A549 (cell line): ENCODE measurements at regions not wholly inside any gene's neighbourhood (a gene's known extent, or its start where the extent isn't known, plus 50 kb on each side); places are given as distances from the start of the nearest gene placed in this dataset.

Experiments used
- BHLHE40 ChIP-seq: IDR thresholded peaks from 2 replicates; pipeline ENCODE4 v1.6.1; 2012; ENCODE audit warnings: low read depth, low read length, inconsistent platforms
- CEBPB ChIP-seq, 2 experiments: fragments of >200 bp in 1 of 2; sonication (Bioruptor Twin) in 1 of 2; formaldehyde crosslinking in 1 of 2; IDR thresholded peaks; 2 replicates each; pipeline ENCODE4 v1.6.1; 2012 to 2016
- EP300 ChIP-seq, 2 experiments: fragments of >200 bp; sonication (Bioruptor Twin); formaldehyde crosslinking; IDR thresholded peaks; 2 replicates in 1 of 2; 3 replicates in 1 of 2; pipeline ENCODE4 v1.6.1; 2016 to 2017
- KDM5A ChIP-seq: fragments of 200-600 bp; sonication (generic); IDR thresholded peaks from 2 replicates; pipeline ENCODE4 v1.6.1; 2016; ENCODE audit warnings: antibody characterized with exemption, mild to moderate bottlenecking
- PHF8 ChIP-seq: fragments of 200-600 bp; sonication (generic); IDR thresholded peaks from 2 replicates; pipeline ENCODE4 v1.6.1; 2016; ENCODE audit warnings: low read depth, mild to moderate bottlenecking, antibody characterized with exemption, moderate library complexity, borderline replicate concordance
- POLR2A ChIP-seq: IDR thresholded peaks from 2 replicates; pipeline ENCODE4 v1.6.1; 2012; ENCODE audit warnings: mild to moderate bottlenecking, low read length
- RNF2 ChIP-seq: fragments of 200-600 bp; sonication (generic); IDR thresholded peaks from 2 replicates; pipeline ENCODE4 v1.6.1; 2016; ENCODE audit warnings: low read depth, mild to moderate bottlenecking, antibody characterized with exemption, moderate library complexity, borderline replicate concordance
- TF ChIP-seq, protein P1 (sequence below): fragments of >200 bp; sonication (Bioruptor Twin); formaldehyde crosslinking; IDR thresholded peaks from 3 replicates; pipeline ENCODE4 v1.5.1; 2016
- TF ChIP-seq, protein P2 (sequence below): IDR thresholded peaks from 2 replicates; pipeline ENCODE4 v1.6.1; 2012
- TF ChIP-seq, protein P3 (sequence below): fragments of >200 bp; sonication (Bioruptor Twin); formaldehyde crosslinking; IDR thresholded peaks from 2 replicates; pipeline ENCODE4 v1.6.1; 2016
- TF ChIP-seq, protein P4 (sequence below): fragments of 200-600 bp; sonication (generic); IDR thresholded peaks from 2 replicates; pipeline ENCODE4 v1.6.1; 2016; ENCODE audit warnings: antibody characterized with exemption, mild to moderate bottlenecking, moderate library complexity
- TF ChIP-seq, protein P5 (sequence below): fragments of 450-650 bp; IDR thresholded peaks from 2 replicates; pipeline ENCODE4 v1.6.1; 2014; ENCODE audit warnings: antibody characterized with exemption
- TF ChIP-seq, protein P6 (sequence below): fragments of >200 bp; sonication (Bioruptor Twin); formaldehyde crosslinking; IDR thresholded peaks from 3 replicates; pipeline ENCODE4 v1.6.1; 2016

DNA sequence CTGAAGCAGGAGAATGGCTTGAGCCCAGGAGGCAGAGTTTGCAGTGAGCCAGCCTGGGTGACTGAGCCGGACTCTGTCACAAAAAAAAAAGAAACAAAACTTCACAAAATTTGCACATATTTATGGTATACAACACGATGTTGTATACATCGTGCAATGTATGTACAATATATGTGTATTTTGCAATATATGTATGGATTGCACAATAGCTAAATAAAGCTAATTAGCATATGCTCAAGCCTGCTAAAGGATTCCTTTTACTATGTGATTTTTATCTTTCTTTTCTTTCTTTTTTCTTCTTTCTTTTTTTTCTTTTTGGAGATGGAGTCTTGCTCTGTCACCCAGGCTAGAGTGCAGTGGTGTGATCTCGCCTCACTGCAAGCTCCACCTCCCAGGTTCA is 368.0 kb upstream of the FAM98A start:
- TF ChIP-seq, protein P1, sequence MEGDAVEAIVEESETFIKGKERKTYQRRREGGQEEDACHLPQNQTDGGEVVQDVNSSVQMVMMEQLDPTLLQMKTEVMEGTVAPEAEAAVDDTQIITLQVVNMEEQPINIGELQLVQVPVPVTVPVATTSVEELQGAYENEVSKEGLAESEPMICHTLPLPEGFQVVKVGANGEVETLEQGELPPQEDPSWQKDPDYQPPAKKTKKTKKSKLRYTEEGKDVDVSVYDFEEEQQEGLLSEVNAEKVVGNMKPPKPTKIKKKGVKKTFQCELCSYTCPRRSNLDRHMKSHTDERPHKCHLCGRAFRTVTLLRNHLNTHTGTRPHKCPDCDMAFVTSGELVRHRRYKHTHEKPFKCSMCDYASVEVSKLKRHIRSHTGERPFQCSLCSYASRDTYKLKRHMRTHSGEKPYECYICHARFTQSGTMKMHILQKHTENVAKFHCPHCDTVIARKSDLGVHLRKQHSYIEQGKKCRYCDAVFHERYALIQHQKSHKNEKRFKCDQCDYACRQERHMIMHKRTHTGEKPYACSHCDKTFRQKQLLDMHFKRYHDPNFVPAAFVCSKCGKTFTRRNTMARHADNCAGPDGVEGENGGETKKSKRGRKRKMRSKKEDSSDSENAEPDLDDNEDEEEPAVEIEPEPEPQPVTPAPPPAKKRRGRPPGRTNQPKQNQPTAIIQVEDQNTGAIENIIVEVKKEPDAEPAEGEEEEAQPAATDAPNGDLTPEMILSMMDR, result no peak
- TF ChIP-seq, protein P2, sequence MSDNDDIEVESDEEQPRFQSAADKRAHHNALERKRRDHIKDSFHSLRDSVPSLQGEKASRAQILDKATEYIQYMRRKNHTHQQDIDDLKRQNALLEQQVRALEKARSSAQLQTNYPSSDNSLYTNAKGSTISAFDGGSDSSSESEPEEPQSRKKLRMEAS, result no peak
- TF ChIP-seq BHLHE40 (no peak), EP300 (IDR thresholded peaks at IDR 0.05) (no peak), PHF8 (no peak), KDM5A (no peak), POLR2A (no peak), RNF2 (no peak), CEBPB (IDR thresholded peaks at IDR 0.05) (peak; percentile 42 to 59; a peak in 1 of 4 replicates)
- TF ChIP-seq, protein P3, sequence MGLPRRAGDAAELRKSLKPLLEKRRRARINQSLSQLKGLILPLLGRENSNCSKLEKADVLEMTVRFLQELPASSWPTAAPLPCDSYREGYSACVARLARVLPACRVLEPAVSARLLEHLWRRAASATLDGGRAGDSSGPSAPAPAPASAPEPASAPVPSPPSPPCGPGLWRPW, result no peak
- TF ChIP-seq, protein P4, sequence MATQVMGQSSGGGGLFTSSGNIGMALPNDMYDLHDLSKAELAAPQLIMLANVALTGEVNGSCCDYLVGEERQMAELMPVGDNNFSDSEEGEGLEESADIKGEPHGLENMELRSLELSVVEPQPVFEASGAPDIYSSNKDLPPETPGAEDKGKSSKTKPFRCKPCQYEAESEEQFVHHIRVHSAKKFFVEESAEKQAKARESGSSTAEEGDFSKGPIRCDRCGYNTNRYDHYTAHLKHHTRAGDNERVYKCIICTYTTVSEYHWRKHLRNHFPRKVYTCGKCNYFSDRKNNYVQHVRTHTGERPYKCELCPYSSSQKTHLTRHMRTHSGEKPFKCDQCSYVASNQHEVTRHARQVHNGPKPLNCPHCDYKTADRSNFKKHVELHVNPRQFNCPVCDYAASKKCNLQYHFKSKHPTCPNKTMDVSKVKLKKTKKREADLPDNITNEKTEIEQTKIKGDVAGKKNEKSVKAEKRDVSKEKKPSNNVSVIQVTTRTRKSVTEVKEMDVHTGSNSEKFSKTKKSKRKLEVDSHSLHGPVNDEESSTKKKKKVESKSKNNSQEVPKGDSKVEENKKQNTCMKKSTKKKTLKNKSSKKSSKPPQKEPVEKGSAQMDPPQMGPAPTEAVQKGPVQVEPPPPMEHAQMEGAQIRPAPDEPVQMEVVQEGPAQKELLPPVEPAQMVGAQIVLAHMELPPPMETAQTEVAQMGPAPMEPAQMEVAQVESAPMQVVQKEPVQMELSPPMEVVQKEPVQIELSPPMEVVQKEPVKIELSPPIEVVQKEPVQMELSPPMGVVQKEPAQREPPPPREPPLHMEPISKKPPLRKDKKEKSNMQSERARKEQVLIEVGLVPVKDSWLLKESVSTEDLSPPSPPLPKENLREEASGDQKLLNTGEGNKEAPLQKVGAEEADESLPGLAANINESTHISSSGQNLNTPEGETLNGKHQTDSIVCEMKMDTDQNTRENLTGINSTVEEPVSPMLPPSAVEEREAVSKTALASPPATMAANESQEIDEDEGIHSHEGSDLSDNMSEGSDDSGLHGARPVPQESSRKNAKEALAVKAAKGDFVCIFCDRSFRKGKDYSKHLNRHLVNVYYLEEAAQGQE, result no peak
- TF ChIP-seq, protein P5, sequence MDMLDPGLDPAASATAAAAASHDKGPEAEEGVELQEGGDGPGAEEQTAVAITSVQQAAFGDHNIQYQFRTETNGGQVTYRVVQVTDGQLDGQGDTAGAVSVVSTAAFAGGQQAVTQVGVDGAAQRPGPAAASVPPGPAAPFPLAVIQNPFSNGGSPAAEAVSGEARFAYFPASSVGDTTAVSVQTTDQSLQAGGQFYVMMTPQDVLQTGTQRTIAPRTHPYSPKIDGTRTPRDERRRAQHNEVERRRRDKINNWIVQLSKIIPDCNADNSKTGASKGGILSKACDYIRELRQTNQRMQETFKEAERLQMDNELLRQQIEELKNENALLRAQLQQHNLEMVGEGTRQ, result no peak
- TF ChIP-seq, protein P6, sequence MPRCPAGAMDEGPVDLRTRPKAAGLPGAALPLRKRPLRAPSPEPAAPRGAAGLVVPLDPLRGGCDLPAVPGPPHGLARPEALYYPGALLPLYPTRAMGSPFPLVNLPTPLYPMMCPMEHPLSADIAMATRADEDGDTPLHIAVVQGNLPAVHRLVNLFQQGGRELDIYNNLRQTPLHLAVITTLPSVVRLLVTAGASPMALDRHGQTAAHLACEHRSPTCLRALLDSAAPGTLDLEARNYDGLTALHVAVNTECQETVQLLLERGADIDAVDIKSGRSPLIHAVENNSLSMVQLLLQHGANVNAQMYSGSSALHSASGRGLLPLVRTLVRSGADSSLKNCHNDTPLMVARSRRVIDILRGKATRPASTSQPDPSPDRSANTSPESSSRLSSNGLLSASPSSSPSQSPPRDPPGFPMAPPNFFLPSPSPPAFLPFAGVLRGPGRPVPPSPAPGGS, result no peak
